K562 (cell line): ENCODE measurements at regions not wholly inside any gene's neighbourhood (a gene's known extent, or its start where the extent isn't known, plus 50 kb on each side); places are given as distances from the start of the nearest gene placed in this dataset.
"Not testable (repeated sequence)": the region's sequence is repeated elsewhere in the genome, so short reads cannot be mapped to it uniquely, and the experiment has no call there.

Experiments used
- ATAC-seq: fragments of 200-7000 bp; cut with Tn5 transposase; 3 replicates; pipeline ENCODE4 v1.9.1; 2020; ENCODE audit warnings: moderate library complexity
- BruUV-seq: library from RNA; stranded (reverse); fragments of 400-500 nt; replicated peaks from 2 replicates; lab custom pipeline; 2021; lab: Mats Ljungman, UMichigan
- CTCF ChIA-PET: fragments of 300-600 bp; formaldehyde crosslinking; extraction: SDS; loops from one replicate; lab custom pipeline; 2021; ENCODE audit warnings: low intra/inter-chr PET ratio; lab: Yijun Ruan, JAX
- POLR2A ChIA-PET: fragments of 300-600, 350-650 bp; sonication (Branson Sonifier 250); formaldehyde crosslinking; extraction: SDS; loops from one replicate; lab custom pipeline; 2021; ENCODE audit warnings: antibody characterized with exemption, inconsistent platforms; lab: Yijun Ruan, JAX
- DNase-seq, 4 experiments: peaks; one replicate each; pipeline versions ENCODE4 v3.0.0 to v3.0.0-alpha.2; 2011 to 2018; ENCODE audit warnings: low spot score in 3 of 4, mixed read lengths in 3 of 4; ENCODE audit errors: extremely low read depth in 1 of 4
- FAIRE-seq: peaks from 2 replicates; lab custom pipeline; 2011; peaks lifted over from hg19 to GRCh38; lab: Jason Lieb, UNC
- H2AFZ ChIP-seq: 2 replicates; pipeline ENCODE4 v1.6.0; 2011; ENCODE audit warnings: low read depth, low read length, control low read depth, inconsistent platforms
- H3K27ac ChIP-seq: fragments of 200-600 bp; 3 replicates; pipeline ENCODE4 v1.8.0; 2011; ENCODE audit warnings: low read depth, mild to moderate bottlenecking, control low read depth, inconsistent platforms, low read length, moderate library complexity, mixed read lengths; ENCODE audit errors: extremely low read depth
- H3K27me3 ChIP-seq, 2 experiments: fragments of 300-600 bp in 1 of 2; 2 replicates in 1 of 2; 3 replicates in 1 of 2; pipeline versions ENCODE4 v1.6.0 to v1.8.0; 2011; ENCODE audit warnings: inconsistent platforms in 2 of 2, low read length in 2 of 2, mild to moderate bottlenecking in 1 of 2, mixed read lengths in 1 of 2, moderate library complexity in 1 of 2; ENCODE audit not compliant: control insufficient read depth in 2 of 2, insufficient read depth in 2 of 2
- H3K36me3 ChIP-seq: fragments of 300-600 bp; 3 replicates; pipeline ENCODE4 v1.8.0; 2011; ENCODE audit warnings: mild to moderate bottlenecking, low read length, inconsistent platforms; ENCODE audit not compliant: control insufficient read depth, insufficient read depth
- H3K4me1 ChIP-seq, 2 experiments: fragments of 200-600 bp in 1 of 2; replicated peaks in 1 of 2; 2 replicates in 1 of 2; 3 replicates in 1 of 2; pipeline versions ENCODE4 v1.5.1 to v1.8.0; 2011; ENCODE audit warnings: inconsistent platforms in 2 of 2, low read length in 2 of 2, mild to moderate bottlenecking in 1 of 2, mixed read lengths in 1 of 2, moderate library complexity in 1 of 2; ENCODE audit not compliant: control insufficient read depth in 2 of 2, insufficient read depth in 2 of 2
- H3K4me2 ChIP-seq: 2 replicates; pipeline ENCODE4 v1.6.1; 2011; ENCODE audit warnings: low read length, control low read depth, inconsistent platforms, mixed read lengths; ENCODE audit not compliant: insufficient read depth
- H3K4me3 ChIP-seq: fragments of 200-600 bp; sonication (generic), shearing (Covaris generic); 2 replicates; pipeline ENCODE4 v1.5.1; 2016; ENCODE audit warnings: control low read depth, inconsistent platforms
- H3K79me2 ChIP-seq: fragments of 200-600 bp; 3 replicates; pipeline ENCODE4 v1.8.0; 2011; ENCODE audit warnings: low read length, inconsistent platforms; ENCODE audit not compliant: control insufficient read depth, insufficient read depth
- H3K9ac ChIP-seq, 2 experiments: 2 replicates each; pipeline versions ENCODE4 v1.6.0 to v1.6.1; 2011; ENCODE audit warnings: low read depth in 2 of 2, low read length in 2 of 2, control low read depth in 1 of 2, inconsistent platforms in 1 of 2, mild to moderate bottlenecking in 1 of 2, mixed read lengths in 1 of 2; ENCODE audit not compliant: insufficient read depth in 1 of 2
- H3K9me1 ChIP-seq: one replicate; pipeline ENCODE4 v1.6.0; 2011; ENCODE audit warnings: inconsistent platforms, mild to moderate bottlenecking, low read length, moderate library complexity; ENCODE audit not compliant: control insufficient read depth, insufficient read depth
- H3K9me3 ChIP-seq: replicated peaks from 2 replicates; pipeline ENCODE4 v1.5.1; 2011; ENCODE audit warnings: low read depth, low read length, inconsistent platforms; ENCODE audit not compliant: control insufficient read depth, insufficient read depth
- H4K20me1 ChIP-seq: replicated peaks from 2 replicates; pipeline ENCODE4 v1.6.1; 2011; ENCODE audit warnings: low read length, inconsistent platforms, mixed read lengths; ENCODE audit not compliant: control insufficient read depth, insufficient read depth
- NRF1 ChIP-seq, 2 experiments: fragments of 450-650 bp; IDR thresholded peaks in 1 of 2; conservative IDR thresholded peaks in 1 of 2; 2 replicates each; pipeline ENCODE4 v1.6.1; 2014; ENCODE audit warnings: mild to moderate bottlenecking in 2 of 2
- ZNF232 ChIP-seq: sonication (generic); formaldehyde crosslinking; IDR thresholded peaks from 2 replicates; pipeline ENCODE4 v1.8.0; 2022; ENCODE audit warnings: mild to moderate bottlenecking, missing genetic modification reagents
- WGBS: fragments of 100-300 bp; shearing (Covaris generic); methylation state at CpG from one replicate; pipeline ENCODE4 v1.1.6; 2016; ENCODE audit warnings: low coverage, mixed read lengths; ENCODE audit not compliant: insufficient coverage; ENCODE audit errors: missing lambda C conversion rate; 5-methylcytosine and 5-hydroxymethylcytosine counted together
- in situ Hi-C: fragments of 300-500 bp; cut with MboI; formaldehyde crosslinking; loops from 4 replicates; pipeline ENCODE4 v1.15.0; 2018; ENCODE audit warnings: inconsistent platforms, mixed read lengths
- intact Hi-C: fragments of 100-400 bp; cut with micrococcal nuclease; formaldehyde crosslinking; loops from 2 replicates; pipeline ENCODE4 v1.14.2; 2022
- TF ChIP-seq, protein P1 (sequence below): fragments of 450-650 bp; IDR thresholded peaks from 2 replicates; pipeline ENCODE4 v1.6.1; 2014; ENCODE audit warnings: low read depth, mild to moderate bottlenecking, moderate library complexity, borderline replicate concordance

DNA sequence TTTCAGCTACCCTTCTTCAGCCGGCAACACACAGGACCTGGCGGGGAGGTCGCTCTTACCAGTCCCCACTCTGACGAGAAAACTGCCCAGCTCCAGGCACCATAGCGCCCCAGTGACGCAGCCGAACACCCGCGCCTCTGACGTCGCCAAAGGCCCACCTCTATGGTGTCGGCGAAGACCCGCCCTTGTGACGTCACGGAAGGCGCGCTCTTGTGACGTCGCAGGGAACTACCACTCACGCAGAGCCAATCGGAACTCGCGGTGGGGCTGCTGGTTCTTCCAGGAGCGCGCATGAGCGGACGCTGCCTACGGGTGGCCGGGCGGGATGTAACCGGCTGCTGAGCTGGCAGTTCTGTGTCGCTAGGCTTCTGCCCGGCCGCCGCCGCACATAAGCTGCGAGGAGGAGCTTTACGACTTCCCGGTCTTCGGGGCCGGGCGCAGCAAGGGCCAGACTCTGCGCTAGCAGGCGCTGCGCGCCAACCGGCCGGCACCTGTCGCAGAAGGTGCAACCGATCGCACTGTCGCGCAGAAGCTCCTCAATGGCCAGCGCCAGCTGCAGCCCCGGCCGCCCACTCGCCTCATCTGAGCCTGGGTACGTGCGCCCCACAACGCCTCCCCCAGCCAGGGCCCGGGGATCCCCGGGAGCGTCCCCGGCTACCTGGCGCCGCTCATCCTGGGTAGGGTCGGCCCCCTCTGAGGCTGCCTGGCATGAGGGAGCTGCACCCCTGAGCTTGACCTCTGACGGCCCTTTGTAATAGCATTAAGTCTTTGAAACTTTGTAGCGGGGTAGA, 121.3 kb upstream of the FBXO28 start (continued):
- TF ChIP-seq, protein P1, sequence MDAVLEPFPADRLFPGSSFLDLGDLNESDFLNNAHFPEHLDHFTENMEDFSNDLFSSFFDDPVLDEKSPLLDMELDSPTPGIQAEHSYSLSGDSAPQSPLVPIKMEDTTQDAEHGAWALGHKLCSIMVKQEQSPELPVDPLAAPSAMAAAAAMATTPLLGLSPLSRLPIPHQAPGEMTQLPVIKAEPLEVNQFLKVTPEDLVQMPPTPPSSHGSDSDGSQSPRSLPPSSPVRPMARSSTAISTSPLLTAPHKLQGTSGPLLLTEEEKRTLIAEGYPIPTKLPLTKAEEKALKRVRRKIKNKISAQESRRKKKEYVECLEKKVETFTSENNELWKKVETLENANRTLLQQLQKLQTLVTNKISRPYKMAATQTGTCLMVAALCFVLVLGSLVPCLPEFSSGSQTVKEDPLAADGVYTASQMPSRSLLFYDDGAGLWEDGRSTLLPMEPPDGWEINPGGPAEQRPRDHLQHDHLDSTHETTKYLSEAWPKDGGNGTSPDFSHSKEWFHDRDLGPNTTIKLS = peak; percentile 93
- TF ChIP-seq NRF1 (conservative IDR thresholded peaks at IDR 0.05 in 1 of 2, IDR thresholded peaks at IDR 0.05 in 1 of 2) = peak; percentile 82 to 85

DNA sequence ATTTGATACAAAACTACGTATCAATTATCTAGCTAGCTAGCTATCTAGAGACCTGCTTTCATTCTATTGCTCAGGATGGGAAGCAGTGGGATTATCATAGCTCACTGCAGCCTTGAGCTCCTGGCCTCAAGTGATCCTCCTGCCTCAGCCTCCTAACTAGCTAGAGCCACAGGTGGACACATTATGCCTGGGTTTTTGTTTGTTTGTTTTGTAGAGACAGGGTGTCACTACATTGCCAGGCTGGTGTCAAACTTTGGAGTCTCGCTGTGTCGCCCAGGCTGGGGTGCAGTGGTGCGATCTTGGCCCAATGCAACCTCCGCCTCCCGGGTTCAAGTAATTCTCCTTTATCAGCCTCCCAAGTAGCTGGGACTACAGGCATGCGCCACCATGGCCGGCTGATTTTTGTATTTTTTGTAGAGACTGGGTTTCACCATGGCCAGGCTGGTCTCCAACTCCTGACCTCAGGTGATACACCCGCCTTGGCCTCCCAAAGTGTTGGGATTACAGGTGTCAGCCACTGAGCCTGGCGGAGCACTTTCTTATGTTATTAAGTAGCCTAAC, 122.5 kb upstream of the FBXO28 start:
- ATAC-seq, H4K20me1 ChIP-seq, H3K36me3 ChIP-seq: not testable (repeated sequence)
- H3K4me3 ChIP-seq = peak overlapping the region; percentile 62
- peak overlapping the region; percentile 89; the same call in 1 of the 3 replicates for H3K27ac ChIP-seq
- intact Hi-C loops = loop anchor here (5.0 kb wide), 1 partner anchor 174 kb away; no protein-coding TSS in a partner anchor
- peak overlapping the region; percentile 71 for H3K4me2 ChIP-seq
- TF ChIP-seq ZNF232 = peak; percentile 72; the same call in 1 of the 2 replicates
- TF ChIP-seq, all 486 proteins: peak for 1; not testable (repeated sequence) for 485
- CTCF ChIA-PET, in situ Hi-C loops, H3K9me1 ChIP-seq, H3K9me3 ChIP-seq, DNase-seq, H3K27me3 ChIP-seq, H3K4me1 ChIP-seq, BruUV-seq, FAIRE-seq, H2AFZ ChIP-seq: not testable (repeated sequence)
- peak overlapping the region in 1 of 2 experiments; percentile 65; a peak in 3 of 4 replicates for H3K9ac ChIP-seq
- 69% methylated on average over 10 of the region's 10 CpGs for WGBS
- H3K79me2 ChIP-seq = peaks cover 17% of the 10 kb centered on the region; the same call in 2 of the 3 replicates
- POLR2A ChIA-PET = interaction anchor here (0.6 kb wide), 1 partner anchor 13 kb away, joined by 3 read pairs; no protein-coding TSS in a partner anchor

DNA sequence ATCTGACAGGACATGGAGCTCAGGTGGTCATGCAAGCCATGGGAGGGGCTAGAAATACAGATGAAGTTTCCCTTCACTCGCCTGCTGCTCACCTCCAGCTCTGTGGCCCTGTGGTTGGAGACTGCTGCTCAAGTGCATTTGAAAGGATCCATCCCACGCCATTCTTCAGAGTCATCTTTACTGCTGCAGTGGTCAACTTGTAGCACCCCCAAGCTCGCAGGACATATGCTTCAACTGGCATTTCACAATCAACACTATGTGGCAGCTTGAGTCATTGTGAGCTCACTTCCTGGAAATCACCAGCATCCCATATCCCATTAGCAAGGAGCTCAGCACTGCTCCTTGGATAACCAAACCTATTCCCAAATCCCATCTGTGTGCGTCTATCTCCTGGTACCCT, 116.2 kb upstream of the TP53BP2 start:
- H3K27me3 ChIP-seq, H3K4me3 ChIP-seq, ATAC-seq, H3K36me3 ChIP-seq, H3K9me3 ChIP-seq, CTCF ChIA-PET, H2AFZ ChIP-seq, H3K9ac ChIP-seq, H3K9me1 ChIP-seq, H3K4me2 ChIP-seq, H3K27ac ChIP-seq, in situ Hi-C loops, H3K79me2 ChIP-seq, intact Hi-C loops, FAIRE-seq, DNase-seq, BruUV-seq, POLR2A ChIA-PET, H3K4me1 ChIP-seq, H4K20me1 ChIP-seq: not testable (repeated sequence)
- WGBS = 94% methylated on average over 2 of the region's 4 CpGs

DNA sequence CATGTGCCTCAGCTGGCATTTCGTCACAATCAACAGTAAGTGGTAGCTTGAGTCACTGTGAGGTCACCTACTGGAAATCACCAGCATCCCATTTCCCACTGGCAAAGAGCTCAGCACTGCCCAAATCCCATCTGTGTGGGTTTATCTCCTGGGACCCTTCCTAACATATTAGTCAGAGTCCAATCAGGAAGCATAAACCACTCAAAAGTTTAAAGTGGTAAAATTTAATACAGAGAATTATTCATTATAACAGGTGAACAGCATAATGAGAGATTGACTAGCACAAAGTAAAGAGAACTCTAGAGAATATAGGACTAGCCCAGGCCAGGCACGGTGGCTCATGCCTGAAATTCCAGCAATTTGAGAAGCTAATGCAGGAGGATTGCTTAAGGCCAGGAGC, 107.1 kb upstream of the TP53BP2 start:
- ATAC-seq, H3K27me3 ChIP-seq, H3K9ac ChIP-seq, H2AFZ ChIP-seq, H3K4me3 ChIP-seq, H3K79me2 ChIP-seq, POLR2A ChIA-PET, CTCF ChIA-PET, H4K20me1 ChIP-seq, H3K4me2 ChIP-seq, BruUV-seq, DNase-seq, intact Hi-C loops, H3K4me1 ChIP-seq, H3K9me1 ChIP-seq, in situ Hi-C loops, H3K27ac ChIP-seq, H3K36me3 ChIP-seq, H3K9me3 ChIP-seq, FAIRE-seq: not testable (repeated sequence)
- 0% methylated on average over 1 of the region's 2 CpGs for WGBS
